Caco-2 (cell line): ENCODE measurements at regions not wholly inside any gene's neighbourhood (a gene's known extent, or its start where the extent isn't known, plus 50 kb on each side); places are given as distances from the start of the nearest gene placed in this dataset.

Experiments used
- BruUV-seq: library from RNA; stranded (reverse); fragments of 400-500 nt; replicated peaks from 2 replicates; lab custom pipeline; 2021; lab: Mats Ljungman, UMichigan
- CTCF ChIA-PET: fragments of 300-600 bp; sonication (Branson Sonifier 250); formaldehyde crosslinking; loops from one replicate; lab custom pipeline; 2022; ENCODE audit warnings: antibody characterized with exemption; lab: Charles Lee
- POLR2A ChIA-PET: fragments of 300-600 bp; sonication (Branson Sonifier 250); formaldehyde crosslinking; loops from one replicate; lab custom pipeline; 2022; ENCODE audit warnings: antibody characterized with exemption; lab: Charles Lee
- DNase-seq, 2 experiments: peaks; one replicate each; pipeline versions ENCODE4 v3.0.0 to v3.0.0-alpha.2; 2020 to 2022
- H3K27me3 ChIP-seq: replicated peaks from 2 replicates; pipeline ENCODE4 v1.6.0; 2011; ENCODE audit warnings: low read length; ENCODE audit not compliant: control insufficient read depth, insufficient read depth
- H3K36me3 ChIP-seq: 2 replicates; pipeline ENCODE4 v1.5.1; 2011; ENCODE audit warnings: low read length; ENCODE audit not compliant: control insufficient read depth, insufficient read depth
- H3K4me1 ChIP-seq: fragments of 250-450 bp; sonication (Bioruptor Pico); 2 replicates; pipeline ENCODE4 v1.5.1; 2020; ENCODE audit warnings: mild to moderate bottlenecking
- H3K4me3 ChIP-seq: 2 replicates; pipeline ENCODE4 v1.5.1; 2011; ENCODE audit warnings: low read depth, mild to moderate bottlenecking, control low read depth, low read length
- H3K9me3 ChIP-seq: fragments of 250-450 bp; sonication (Bioruptor Pico); 2 replicates; pipeline ENCODE4 v1.5.1; 2020; ENCODE audit warnings: mild to moderate bottlenecking, moderate library complexity
- H3K27ac Mint-ChIP-seq: one replicate; pipeline ENCODE4 v1.8.0; 2022; ENCODE audit warnings: mixed read lengths; ENCODE audit not compliant: unreplicated experiment
- H3K27me3 Mint-ChIP-seq: one replicate; pipeline ENCODE4 v1.8.0; 2022; ENCODE audit warnings: mixed read lengths; ENCODE audit not compliant: insufficient read depth, unreplicated experiment
- H3K36me3 Mint-ChIP-seq: one replicate; pipeline ENCODE4 v1.8.0; 2022; ENCODE audit warnings: mild to moderate bottlenecking, mixed read lengths; ENCODE audit not compliant: insufficient read depth, unreplicated experiment
- H3K4me1 Mint-ChIP-seq: one replicate; pipeline ENCODE4 v1.8.0; 2022; ENCODE audit warnings: low read depth, mixed read lengths; ENCODE audit not compliant: unreplicated experiment
- H3K4me3 Mint-ChIP-seq: one replicate; pipeline ENCODE4 v1.8.0; 2022; ENCODE audit warnings: mild to moderate bottlenecking, moderate library complexity, mixed read lengths; ENCODE audit not compliant: unreplicated experiment
- H3K9me3 Mint-ChIP-seq: one replicate; pipeline ENCODE4 v1.8.0; 2022; ENCODE audit warnings: mixed read lengths; ENCODE audit not compliant: unreplicated experiment
- intact Hi-C: fragments of 100-400 bp; cut with micrococcal nuclease; formaldehyde crosslinking; loops from one replicate; pipeline ENCODE4 v1.10.0; 2022; ENCODE audit not compliant: unreplicated experiment
- TF ChIP-seq, protein P1 (sequence below), 2 experiments: fragments of 200-600 bp in 1 of 2; IDR thresholded peaks; 1 replicate in 1 of 2; 2 replicates in 1 of 2; pipeline versions ENCODE4 v1.5.1 to v1.8.0; 2011 to 2022; ENCODE audit warnings: antibody characterized with exemption in 1 of 2, control low read depth in 1 of 2, inconsistent platforms in 1 of 2, low read depth in 1 of 2, low read length in 1 of 2, mild to moderate bottlenecking in 1 of 2, moderate library complexity in 1 of 2; ENCODE audit not compliant: insufficient read depth in 1 of 2, severe bottlenecking in 1 of 2, unreplicated experiment in 1 of 2

DNA sequence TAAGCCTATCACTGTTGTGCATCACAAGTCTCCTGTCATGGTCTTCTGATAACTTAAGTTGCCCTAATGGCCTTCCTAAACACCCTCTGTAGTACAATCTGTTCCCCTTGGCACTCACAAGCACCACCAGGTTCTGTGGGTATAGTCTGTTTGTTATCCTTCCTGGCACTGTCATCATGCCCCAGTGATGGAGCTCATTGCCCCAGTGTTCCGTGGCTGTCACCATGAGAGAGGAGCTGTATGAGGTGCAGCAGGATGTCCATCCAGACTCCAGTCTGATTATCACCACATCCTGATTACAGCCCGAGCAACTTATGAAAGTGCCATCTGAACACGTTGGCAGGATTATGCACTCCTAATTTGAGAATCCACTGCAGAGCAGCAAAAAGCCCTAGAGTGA, 380.1 kb downstream of the FRK start:
- H3K27me3 Mint-ChIP-seq: peaks cover 4% of the 10 kb centered on the region
- ChIA-PET POLR2A (no interaction called here), CTCF (no interaction called here)
- BruUV-seq: no TSS peak
- TF ChIP-seq, protein P1, sequence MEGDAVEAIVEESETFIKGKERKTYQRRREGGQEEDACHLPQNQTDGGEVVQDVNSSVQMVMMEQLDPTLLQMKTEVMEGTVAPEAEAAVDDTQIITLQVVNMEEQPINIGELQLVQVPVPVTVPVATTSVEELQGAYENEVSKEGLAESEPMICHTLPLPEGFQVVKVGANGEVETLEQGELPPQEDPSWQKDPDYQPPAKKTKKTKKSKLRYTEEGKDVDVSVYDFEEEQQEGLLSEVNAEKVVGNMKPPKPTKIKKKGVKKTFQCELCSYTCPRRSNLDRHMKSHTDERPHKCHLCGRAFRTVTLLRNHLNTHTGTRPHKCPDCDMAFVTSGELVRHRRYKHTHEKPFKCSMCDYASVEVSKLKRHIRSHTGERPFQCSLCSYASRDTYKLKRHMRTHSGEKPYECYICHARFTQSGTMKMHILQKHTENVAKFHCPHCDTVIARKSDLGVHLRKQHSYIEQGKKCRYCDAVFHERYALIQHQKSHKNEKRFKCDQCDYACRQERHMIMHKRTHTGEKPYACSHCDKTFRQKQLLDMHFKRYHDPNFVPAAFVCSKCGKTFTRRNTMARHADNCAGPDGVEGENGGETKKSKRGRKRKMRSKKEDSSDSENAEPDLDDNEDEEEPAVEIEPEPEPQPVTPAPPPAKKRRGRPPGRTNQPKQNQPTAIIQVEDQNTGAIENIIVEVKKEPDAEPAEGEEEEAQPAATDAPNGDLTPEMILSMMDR (IDR thresholded peaks at IDR 0.05; ENCODE audit: insufficient read depth in 1 of 2, low read depth in 1 of 2, low read length in 1 of 2, severe bottlenecking in 1 of 2, unreplicated experiment in 1 of 2): no peak
- H3K4me3 Mint-ChIP-seq: no peak overlapping the region
- DNase-seq: no peak
- Histone ChIP-seq H3K4me3 (no peak overlapping the region), H3K4me1 (no peaks in the 10 kb centered on the region), H3K9me3 (no peaks in the 10 kb centered on the region), H3K27me3 (no peaks in the 10 kb centered on the region), H3K36me3 (no peaks in the 10 kb centered on the region)
- no peaks in the 10 kb centered on the region for H3K9me3 Mint-ChIP-seq
- intact Hi-C loops: no loop called here
- H3K4me1 Mint-ChIP-seq: no peaks in the 10 kb centered on the region
- H3K27ac Mint-ChIP-seq: no peak overlapping the region
- no peaks in the 10 kb centered on the region for H3K36me3 Mint-ChIP-seq

DNA sequence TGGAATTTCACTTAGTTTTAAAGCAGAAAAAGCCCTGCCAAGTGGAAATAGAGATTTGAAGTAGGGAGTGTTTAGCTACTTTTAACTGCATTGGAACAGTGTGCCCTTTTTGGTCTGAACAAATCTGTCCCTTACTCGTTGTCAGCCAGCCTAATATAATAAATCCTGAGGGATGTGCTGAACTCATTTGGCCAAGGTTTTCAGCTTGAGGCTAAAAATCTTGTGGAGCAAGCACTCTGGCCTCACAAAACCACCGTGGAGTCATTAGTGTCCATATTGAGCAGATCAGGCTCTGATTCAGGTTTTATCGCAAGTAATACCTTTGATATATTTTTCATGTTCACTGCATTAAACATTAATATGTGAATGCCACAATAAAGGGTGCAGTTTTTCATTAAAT, 383.5 kb downstream of the FRK start:
- H3K4me1 ChIP-seq: no peaks in the 10 kb centered on the region
- ChIA-PET POLR2A (no interaction called here), CTCF (no interaction called here)
- no peaks in the 10 kb centered on the region for H3K27me3 ChIP-seq
- no peak for DNase-seq
- BruUV-seq: no TSS peak
- no peaks in the 10 kb centered on the region for H3K36me3 ChIP-seq
- Mint-ChIP-seq H3K27ac (no peak overlapping the region), H3K36me3 (no peaks in the 10 kb centered on the region), H3K9me3 (no peaks in the 10 kb centered on the region), H3K4me3 (no peak overlapping the region), H3K4me1 (no peaks in the 10 kb centered on the region), H3K27me3 (peaks cover 4% of the 10 kb centered on the region)
- intact Hi-C loops: no loop called here
- H3K4me3 ChIP-seq: no peak overlapping the region
- TF ChIP-seq, protein P1 (IDR thresholded peaks at IDR 0.05; ENCODE audit: insufficient read depth in 1 of 2, low read depth in 1 of 2, low read length in 1 of 2, severe bottlenecking in 1 of 2, unreplicated experiment in 1 of 2): no peak
- no peaks in the 10 kb centered on the region for H3K9me3 ChIP-seq

DNA sequence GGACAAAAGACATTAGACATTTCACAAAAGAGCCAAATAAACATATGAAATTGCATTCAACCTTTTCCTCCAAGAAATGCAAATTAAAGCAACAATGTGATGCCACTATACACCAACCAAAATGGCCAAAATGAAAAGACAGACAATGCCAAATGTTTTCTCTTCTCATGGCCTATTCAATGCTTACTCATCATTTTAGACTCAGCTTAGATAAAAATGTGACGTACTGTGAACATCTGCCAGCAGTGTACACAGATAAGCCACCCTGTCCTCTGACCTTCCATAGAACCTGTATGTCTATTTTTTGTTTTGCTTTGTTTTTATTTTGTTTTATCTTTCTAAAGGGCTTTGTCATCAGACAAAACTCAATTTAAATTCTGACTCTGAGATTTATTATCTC, 385.2 kb downstream of the FRK start:
- POLR2A ChIA-PET: no interaction called here
- no peaks in the 10 kb centered on the region for H3K4me1 ChIP-seq
- CTCF ChIA-PET: no interaction called here
- Mint-ChIP-seq H3K4me1 (no peaks in the 10 kb centered on the region), H3K27me3 (peaks cover 4% of the 10 kb centered on the region), H3K4me3 (no peak overlapping the region), H3K9me3 (no peaks in the 10 kb centered on the region), H3K27ac (no peak overlapping the region), H3K36me3 (no peaks in the 10 kb centered on the region)
- H3K36me3 ChIP-seq: no peaks in the 10 kb centered on the region
- no peaks in the 10 kb centered on the region for H3K9me3 ChIP-seq
- no TSS peak for BruUV-seq
- H3K27me3 ChIP-seq: no peaks in the 10 kb centered on the region
- intact Hi-C loops: no loop called here
- TF ChIP-seq, protein P1 (IDR thresholded peaks at IDR 0.05; ENCODE audit: insufficient read depth in 1 of 2, low read depth in 1 of 2, low read length in 1 of 2, severe bottlenecking in 1 of 2, unreplicated experiment in 1 of 2): no peak
- DNase-seq: no peak
- H3K4me3 ChIP-seq: no peak overlapping the region
